Ishikawa (cell line): ENCODE measurements at regions not wholly inside any gene's neighbourhood (a gene's known extent, or its start where the extent isn't known, plus 50 kb on each side); places are given as distances from the start of the nearest gene placed in this dataset.
A peak's percentile ranks its signal among the peaks of the same experiment; 100 is the strongest.

Experiments
- CEBPB ChIP-seq: IDR thresholded peaks from 2 replicates; pipeline ENCODE4 v1.6.1; 2012
- CREB1 ChIP-seq: IDR thresholded peaks from 2 replicates; pipeline ENCODE4 v1.6.1; 2012; ENCODE audit warnings: low read depth
- EGR1 ChIP-seq: IDR thresholded peaks from 2 replicates; pipeline ENCODE4 v1.6.1; 2012
- EP300 ChIP-seq: IDR thresholded peaks from 2 replicates; pipeline ENCODE4 v1.6.1; 2012; ENCODE audit warnings: borderline replicate concordance
- FOXM1 ChIP-seq: IDR thresholded peaks from 2 replicates; pipeline ENCODE4 v1.6.1; 2012; ENCODE audit warnings: low read depth, borderline replicate concordance
- NFIC ChIP-seq: IDR thresholded peaks from 2 replicates; pipeline ENCODE4 v1.6.1; 2012
- RAD21 ChIP-seq: IDR thresholded peaks from 2 replicates; pipeline ENCODE4 v1.6.1; 2012; ENCODE audit warnings: low read depth
- TAF1 ChIP-seq: IDR thresholded peaks from 2 replicates; pipeline ENCODE4 v1.6.1; 2012; ENCODE audit warnings: low read depth, mild to moderate bottlenecking
- TCF12 ChIP-seq: IDR thresholded peaks from 2 replicates; pipeline ENCODE4 v1.6.1; 2012; ENCODE audit warnings: low read depth
- TEAD4 ChIP-seq: IDR thresholded peaks from 2 replicates; pipeline ENCODE4 v1.6.1; 2012
- YY1 ChIP-seq: IDR thresholded peaks from 2 replicates; pipeline ENCODE4 v1.6.1; 2012; ENCODE audit warnings: low read depth
- ZBTB7A ChIP-seq: IDR thresholded peaks from 2 replicates; pipeline ENCODE4 v1.6.1; 2012; ENCODE audit warnings: low read depth
- TF ChIP-seq, protein P1 (sequence below): IDR thresholded peaks from 2 replicates; pipeline ENCODE4 v1.6.1; 2012
- TF ChIP-seq, protein P2 (sequence below): IDR thresholded peaks from 2 replicates; pipeline ENCODE4 v1.6.1; 2012
- TF ChIP-seq, protein P3 (sequence below): IDR thresholded peaks from 2 replicates; pipeline ENCODE4 v1.6.1; 2012; ENCODE audit warnings: low read depth, mild to moderate bottlenecking

DNA sequence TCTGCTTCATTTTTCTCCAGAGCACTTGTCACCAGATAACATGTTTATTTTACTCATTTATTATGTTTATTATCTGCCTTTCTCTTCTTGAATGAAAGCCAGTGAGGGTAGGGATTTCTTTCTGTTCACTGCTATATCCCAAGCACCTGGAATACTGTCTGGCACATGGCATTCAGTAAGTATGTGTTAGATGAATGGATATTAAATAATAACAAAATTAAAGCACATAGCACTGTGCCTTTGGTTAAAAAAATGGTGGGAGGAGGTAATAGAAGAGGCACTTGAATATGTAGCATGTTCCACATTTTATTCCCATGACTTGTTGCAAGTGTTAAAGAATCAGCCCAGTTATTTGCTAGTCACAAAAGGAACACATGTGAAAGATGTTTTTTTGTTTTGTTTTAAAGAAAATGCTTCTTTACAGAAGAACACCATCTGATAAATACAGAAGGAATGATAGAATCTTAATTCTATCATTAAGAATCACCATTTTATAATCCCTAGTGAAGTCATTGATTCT is 151.0 kb downstream of the DLEU7 start:
- TF ChIP-seq EGR1: no peak
- TF ChIP-seq NFIC: no peak
- no peak for TF ChIP-seq CREB1
- TF ChIP-seq ZBTB7A: no peak
- no peak for TF ChIP-seq TEAD4

DNA sequence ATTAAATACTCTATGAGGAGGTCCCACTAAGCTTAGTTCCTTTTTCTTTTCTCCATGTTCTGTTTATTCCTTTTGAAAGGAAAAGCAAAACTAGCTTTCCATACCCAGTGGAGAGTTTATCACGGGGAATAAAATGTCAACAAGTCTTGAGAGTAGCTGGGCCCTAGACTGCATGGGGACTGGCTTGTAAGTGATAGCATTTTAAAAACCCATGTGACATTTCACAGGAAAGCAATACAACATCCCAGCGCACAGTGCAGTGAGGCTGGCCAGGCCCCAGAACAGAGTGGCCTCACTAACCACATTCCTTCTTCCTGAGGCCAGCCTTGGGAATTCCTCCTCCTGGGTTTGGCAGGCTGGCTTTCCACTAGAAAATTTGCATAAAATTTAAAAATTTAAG is 149.8 kb downstream of the DLEU7 start:
- no peak for TF ChIP-seq FOXM1

DNA sequence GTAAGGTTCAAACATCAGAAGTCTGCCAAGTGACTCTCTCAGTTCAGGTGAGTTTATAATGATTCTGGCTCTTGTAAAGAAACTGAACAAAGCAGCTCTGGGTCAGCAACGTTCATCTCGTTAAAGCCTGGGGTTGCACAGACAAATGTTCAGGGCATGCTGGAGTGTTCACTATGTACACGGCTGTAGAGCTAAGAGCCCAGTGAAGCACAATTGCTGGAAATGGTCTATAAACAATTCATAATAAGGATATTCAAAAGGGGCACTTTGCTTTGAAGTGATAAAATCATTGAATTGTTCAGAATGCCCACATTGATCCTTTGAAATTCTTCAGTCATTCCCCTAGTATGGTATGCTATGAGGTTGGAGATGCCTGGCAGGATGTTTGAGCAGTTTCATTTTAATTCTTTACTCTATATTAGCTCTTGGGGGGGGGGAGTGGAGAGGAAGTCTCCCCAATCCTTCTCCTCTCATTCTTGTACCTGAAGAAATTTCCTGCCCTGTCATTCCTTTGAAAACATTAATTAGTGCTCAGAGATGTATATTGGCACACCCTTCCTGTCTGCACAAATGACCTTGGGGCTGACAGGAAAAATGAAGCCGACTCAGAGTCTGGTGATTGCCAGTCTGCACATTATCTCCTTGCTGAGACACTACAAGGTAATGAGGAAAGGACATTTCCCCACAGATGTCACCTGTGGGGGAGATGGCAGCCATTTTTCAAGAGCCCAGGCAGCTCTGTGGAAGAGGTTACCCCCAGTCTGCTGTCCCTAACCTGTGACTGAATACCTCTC is 145.5 kb downstream of the DLEU7 start:
- TF ChIP-seq FOXM1 (no peak), NFIC (no peak), CREB1 (no peak), ZBTB7A (no peak), YY1 (no peak), RAD21 (no peak), EGR1 (no peak), TAF1 (no peak), EP300 (no peak), CEBPB (no peak), TEAD4 (no peak), TCF12 (no peak)
- TF ChIP-seq, protein P1, sequence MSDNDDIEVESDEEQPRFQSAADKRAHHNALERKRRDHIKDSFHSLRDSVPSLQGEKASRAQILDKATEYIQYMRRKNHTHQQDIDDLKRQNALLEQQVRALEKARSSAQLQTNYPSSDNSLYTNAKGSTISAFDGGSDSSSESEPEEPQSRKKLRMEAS: no peak
- TF ChIP-seq, protein P2, sequence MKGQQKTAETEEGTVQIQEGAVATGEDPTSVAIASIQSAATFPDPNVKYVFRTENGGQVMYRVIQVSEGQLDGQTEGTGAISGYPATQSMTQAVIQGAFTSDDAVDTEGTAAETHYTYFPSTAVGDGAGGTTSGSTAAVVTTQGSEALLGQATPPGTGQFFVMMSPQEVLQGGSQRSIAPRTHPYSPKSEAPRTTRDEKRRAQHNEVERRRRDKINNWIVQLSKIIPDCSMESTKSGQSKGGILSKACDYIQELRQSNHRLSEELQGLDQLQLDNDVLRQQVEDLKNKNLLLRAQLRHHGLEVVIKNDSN: no peak
- TF ChIP-seq, protein P3, sequence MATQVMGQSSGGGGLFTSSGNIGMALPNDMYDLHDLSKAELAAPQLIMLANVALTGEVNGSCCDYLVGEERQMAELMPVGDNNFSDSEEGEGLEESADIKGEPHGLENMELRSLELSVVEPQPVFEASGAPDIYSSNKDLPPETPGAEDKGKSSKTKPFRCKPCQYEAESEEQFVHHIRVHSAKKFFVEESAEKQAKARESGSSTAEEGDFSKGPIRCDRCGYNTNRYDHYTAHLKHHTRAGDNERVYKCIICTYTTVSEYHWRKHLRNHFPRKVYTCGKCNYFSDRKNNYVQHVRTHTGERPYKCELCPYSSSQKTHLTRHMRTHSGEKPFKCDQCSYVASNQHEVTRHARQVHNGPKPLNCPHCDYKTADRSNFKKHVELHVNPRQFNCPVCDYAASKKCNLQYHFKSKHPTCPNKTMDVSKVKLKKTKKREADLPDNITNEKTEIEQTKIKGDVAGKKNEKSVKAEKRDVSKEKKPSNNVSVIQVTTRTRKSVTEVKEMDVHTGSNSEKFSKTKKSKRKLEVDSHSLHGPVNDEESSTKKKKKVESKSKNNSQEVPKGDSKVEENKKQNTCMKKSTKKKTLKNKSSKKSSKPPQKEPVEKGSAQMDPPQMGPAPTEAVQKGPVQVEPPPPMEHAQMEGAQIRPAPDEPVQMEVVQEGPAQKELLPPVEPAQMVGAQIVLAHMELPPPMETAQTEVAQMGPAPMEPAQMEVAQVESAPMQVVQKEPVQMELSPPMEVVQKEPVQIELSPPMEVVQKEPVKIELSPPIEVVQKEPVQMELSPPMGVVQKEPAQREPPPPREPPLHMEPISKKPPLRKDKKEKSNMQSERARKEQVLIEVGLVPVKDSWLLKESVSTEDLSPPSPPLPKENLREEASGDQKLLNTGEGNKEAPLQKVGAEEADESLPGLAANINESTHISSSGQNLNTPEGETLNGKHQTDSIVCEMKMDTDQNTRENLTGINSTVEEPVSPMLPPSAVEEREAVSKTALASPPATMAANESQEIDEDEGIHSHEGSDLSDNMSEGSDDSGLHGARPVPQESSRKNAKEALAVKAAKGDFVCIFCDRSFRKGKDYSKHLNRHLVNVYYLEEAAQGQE: no peak

DNA sequence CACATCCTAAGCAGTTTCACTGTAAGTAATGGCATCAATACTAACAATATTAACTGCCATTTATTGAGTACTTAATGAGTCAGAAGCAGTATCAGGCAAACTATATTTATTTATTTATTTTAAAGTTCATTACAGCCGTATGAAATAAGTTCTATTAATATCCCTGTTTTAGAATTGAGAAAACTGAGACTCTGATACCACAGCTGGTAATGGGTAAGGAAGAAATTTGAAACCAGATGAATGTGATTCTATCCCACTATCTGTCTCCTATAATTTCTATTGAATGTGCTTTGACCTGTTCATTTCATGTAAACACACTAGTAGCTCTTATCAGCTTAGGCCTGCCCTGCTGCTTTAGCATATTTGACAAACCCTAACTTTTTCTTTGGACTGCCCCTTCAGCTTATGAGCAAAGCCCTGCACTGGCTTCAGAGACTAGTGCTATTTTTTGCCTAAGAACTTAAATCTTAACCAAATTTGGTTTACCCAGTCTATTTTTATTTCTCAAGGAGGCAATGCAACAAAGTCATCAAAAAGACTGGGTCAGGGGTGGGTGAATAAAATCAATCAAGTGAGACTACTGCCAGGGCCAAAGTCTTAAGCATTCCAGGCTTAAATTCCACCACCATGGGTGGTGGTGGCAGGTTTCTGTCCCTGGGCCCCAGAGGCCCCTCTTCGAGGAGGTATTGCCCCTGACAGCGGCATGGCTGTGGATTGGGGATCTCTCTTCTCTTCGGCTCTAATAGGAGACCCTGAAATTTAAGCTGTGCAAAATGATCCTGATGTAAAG is 143.4 kb downstream of the DLEU7 start:
- no peak for TF ChIP-seq FOXM1

DNA sequence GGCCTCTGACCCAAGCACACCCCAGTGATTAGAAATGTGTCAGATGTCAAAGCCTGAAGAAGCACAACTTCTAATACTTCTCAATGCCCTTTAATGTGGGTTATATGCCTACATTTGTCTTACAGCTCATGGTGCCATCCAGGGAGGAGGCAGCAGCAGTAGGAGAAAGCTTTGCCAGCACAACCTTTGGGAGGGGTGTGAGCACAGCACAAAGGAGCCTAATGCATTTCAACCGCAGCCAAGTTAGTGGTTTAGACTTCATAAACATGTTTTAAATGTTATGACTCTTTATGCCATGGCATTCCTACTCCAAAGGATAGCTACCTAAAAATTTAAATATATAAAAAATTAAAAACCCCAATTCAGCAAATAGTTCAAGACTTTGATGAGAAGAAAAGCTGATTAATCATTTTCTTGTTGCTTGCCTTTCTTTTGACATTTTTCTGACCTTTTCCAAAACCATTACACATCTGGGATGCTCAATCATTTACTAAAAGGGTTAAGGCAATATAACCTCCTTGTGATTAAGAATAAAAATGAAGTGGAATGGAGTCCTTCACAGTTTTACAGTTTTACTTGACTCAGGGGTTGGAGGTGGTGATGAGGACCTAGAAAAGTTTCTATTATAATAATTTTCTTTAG is 142.7 kb downstream of the DLEU7 start:
- TF ChIP-seq EGR1 (no peak), NFIC (no peak), YY1 (no peak), TCF12 (no peak), CEBPB (no peak), FOXM1 (no peak)

DNA sequence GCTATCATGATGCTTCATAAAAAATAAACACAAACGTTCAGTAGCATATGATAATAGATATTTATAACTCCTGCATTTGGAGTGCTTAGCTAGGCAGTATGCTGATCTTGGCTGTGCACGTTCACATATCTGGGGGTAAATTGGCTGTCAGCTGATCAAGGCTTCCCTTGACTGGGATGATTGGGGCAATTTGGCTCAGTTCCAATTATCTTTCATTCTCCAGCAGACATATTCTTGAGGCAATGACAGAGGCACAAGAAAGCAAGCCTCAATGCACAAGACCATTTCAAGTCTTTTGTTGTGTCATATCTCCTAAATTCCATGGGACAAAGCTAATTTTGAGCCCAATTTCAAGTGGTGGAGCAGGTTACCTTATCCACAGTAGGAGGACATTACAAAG is 142.0 kb downstream of the DLEU7 start:
- TF ChIP-seq, protein P2: no peak
- peak; percentile 36; the same call in 1 of the 2 replicates for TF ChIP-seq NFIC

DNA sequence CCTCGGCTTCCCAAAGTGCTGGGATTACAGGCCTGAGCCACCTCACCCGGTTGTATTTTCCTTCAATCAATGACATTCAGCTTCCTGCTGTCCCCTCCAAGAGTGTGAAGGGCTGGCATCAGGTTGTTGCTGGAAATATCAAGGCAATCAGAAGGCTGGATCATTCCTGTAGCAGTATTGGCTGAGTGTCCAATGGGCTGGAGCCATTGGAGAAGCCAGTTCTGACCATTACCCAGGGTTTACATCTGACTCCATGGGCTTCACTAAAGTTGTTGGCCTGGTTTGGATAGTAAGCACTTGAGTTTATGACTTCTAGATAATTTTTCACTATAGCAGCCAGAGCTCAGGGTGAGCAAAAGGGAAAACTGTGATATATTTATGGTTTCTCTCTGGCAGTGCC is 137.0 kb downstream of the DLEU7 start:
- TF ChIP-seq TAF1: no peak
- TF ChIP-seq TEAD4: no peak
- TF ChIP-seq CEBPB: no peak
- TF ChIP-seq ZBTB7A: no peak
- no peak for TF ChIP-seq FOXM1
- TF ChIP-seq YY1: no peak
- TF ChIP-seq TCF12: no peak
- TF ChIP-seq, protein P2: no peak
- TF ChIP-seq, protein P3: no peak
- TF ChIP-seq, protein P1: no peak
- TF ChIP-seq CREB1: no peak
- no peak for TF ChIP-seq RAD21
- no peak for TF ChIP-seq NFIC
- TF ChIP-seq EP300: no peak
- TF ChIP-seq EGR1: no peak
